ENCODE measurements at regions not wholly inside any gene's neighbourhood (a gene's known extent, or its start where the extent isn't known, plus 50 kb on each side); places are given as distances from the start of the nearest gene placed in this dataset.

- H3K9me3 ChIP-seq (ENCODE audit: low read length), result no peaks in the 10 kb centered on the region
- no peaks in the 10 kb centered on the region for H3K27me3 ChIP-seq (ENCODE audit: insufficient read depth, low read length)
- no peaks in the 10 kb centered on the region for H3K4me1 ChIP-seq (ENCODE audit: insufficient read depth, low read length)
- no peak overlapping the region for H2AFZ ChIP-seq (ENCODE audit: low read depth, low read length)
- no peaks in the 10 kb centered on the region for H3K36me3 ChIP-seq (ENCODE audit: insufficient read depth, low read length)
- H3K4me3 ChIP-seq (ENCODE audit: low read length), result no peak overlapping the region
Observed at GRCh38 chr1:208895820-208896219, 651.6 kb upstream of the PLXNA2 start.

GRCh38 chr1:208896768-208897167 lies 652.6 kb upstream of the PLXNA2 start:
- Histone ChIP-seq H3K4me1 (ENCODE audit: insufficient read depth, low read length) (no peaks in the 10 kb centered on the region), H2AFZ (ENCODE audit: low read depth, low read length) (no peak overlapping the region), H3K9me3 (ENCODE audit: low read length) (no peaks in the 10 kb centered on the region), H3K27me3 (ENCODE audit: insufficient read depth, low read length) (no peaks in the 10 kb centered on the region), H3K4me3 (ENCODE audit: low read length) (no peak overlapping the region), H3K36me3 (ENCODE audit: insufficient read depth, low read length) (no peaks in the 10 kb centered on the region)

- Histone ChIP-seq H3K9me3 (ENCODE audit: low read length) (no peaks in the 10 kb centered on the region), H3K4me1 (ENCODE audit: insufficient read depth, low read length) (no peaks in the 10 kb centered on the region), H2AFZ (ENCODE audit: low read depth, low read length) (no peak overlapping the region), H3K36me3 (ENCODE audit: insufficient read depth, low read length) (no peaks in the 10 kb centered on the region), H3K27me3 (ENCODE audit: insufficient read depth, low read length) (no peaks in the 10 kb centered on the region), H3K4me3 (ENCODE audit: low read length) (no peak overlapping the region)
Observed at GRCh38 chr1:208899438-208899837, 655.3 kb upstream of the PLXNA2 start.

- Histone ChIP-seq H3K9me3 (ENCODE audit: low read length) (no peaks in the 10 kb centered on the region), H3K27me3 (ENCODE audit: insufficient read depth, low read length) (no peaks in the 10 kb centered on the region)
Observed at GRCh38 chr1:208903251-208903905, 659.2 kb upstream of the PLXNA2 start.

GRCh38 chr1:208907790-208908189 lies 663.6 kb upstream of the PLXNA2 start:
- Histone ChIP-seq H3K4me1 (ENCODE audit: insufficient read depth, low read length) (no peaks in the 10 kb centered on the region), H3K27me3 (ENCODE audit: insufficient read depth, low read length) (no peaks in the 10 kb centered on the region), H3K36me3 (ENCODE audit: insufficient read depth, low read length) (no peaks in the 10 kb centered on the region)

More at GRCh38 chr1:208903251-208903905, 659.2 kb upstream of the PLXNA2 start:
- H3K4me1 ChIP-seq (ENCODE audit: insufficient read depth, low read length), result no peaks in the 10 kb centered on the region
- H3K4me3 ChIP-seq (ENCODE audit: low read length), result no peak overlapping the region
- H2AFZ ChIP-seq (ENCODE audit: low read depth, low read length), result no peak overlapping the region
- H3K36me3 ChIP-seq (ENCODE audit: insufficient read depth, low read length), result no peaks in the 10 kb centered on the region

GRCh38 chr1:208909011-208909984 lies 665.1 kb upstream of the PLXNA2 start:
- Histone ChIP-seq H2AFZ (ENCODE audit: low read depth, low read length) (no peak overlapping the region), H3K4me1 (ENCODE audit: insufficient read depth, low read length) (no peaks in the 10 kb centered on the region), H3K36me3 (ENCODE audit: insufficient read depth, low read length) (no peaks in the 10 kb centered on the region), H3K4me3 (ENCODE audit: low read length) (no peak overlapping the region), H3K27me3 (ENCODE audit: insufficient read depth, low read length) (no peaks in the 10 kb centered on the region), H3K9me3 (ENCODE audit: low read length) (no peaks in the 10 kb centered on the region)

More at GRCh38 chr1:208907790-208908189, 663.6 kb upstream of the PLXNA2 start:
- no peak overlapping the region for H3K4me3 ChIP-seq (ENCODE audit: low read length)
- no peaks in the 10 kb centered on the region for H3K9me3 ChIP-seq (ENCODE audit: low read length)
- no peak overlapping the region for H2AFZ ChIP-seq (ENCODE audit: low read depth, low read length)

GRCh38 chr1:208910161-208910560 lies 666.0 kb upstream of the PLXNA2 start:
- Histone ChIP-seq H3K4me3 (ENCODE audit: low read length) (no peak overlapping the region), H3K9me3 (ENCODE audit: low read length) (no peaks in the 10 kb centered on the region), H2AFZ (ENCODE audit: low read depth, low read length) (no peak overlapping the region), H3K36me3 (ENCODE audit: insufficient read depth, low read length) (no peaks in the 10 kb centered on the region), H3K4me1 (ENCODE audit: insufficient read depth, low read length) (no peaks in the 10 kb centered on the region), H3K27me3 (ENCODE audit: insufficient read depth, low read length) (no peaks in the 10 kb centered on the region)

- H3K27me3 ChIP-seq (ENCODE audit: insufficient read depth, low read length), result no peaks in the 10 kb centered on the region
- H3K9me3 ChIP-seq (ENCODE audit: low read length), result no peaks in the 10 kb centered on the region
- H3K4me3 ChIP-seq (ENCODE audit: low read length), result no peak overlapping the region
- no peak overlapping the region for H2AFZ ChIP-seq (ENCODE audit: low read depth, low read length)
- H3K36me3 ChIP-seq (ENCODE audit: insufficient read depth, low read length), result no peaks in the 10 kb centered on the region
- no peaks in the 10 kb centered on the region for H3K4me1 ChIP-seq (ENCODE audit: insufficient read depth, low read length)
Observed at GRCh38 chr1:208917281-208917680, 666.2 kb upstream of the CAMK1G start.

GRCh38 chr1:208917723-208918122 lies 665.8 kb upstream of the CAMK1G start:
- H3K4me3 ChIP-seq (ENCODE audit: low read length), result no peak overlapping the region
- H3K4me1 ChIP-seq (ENCODE audit: insufficient read depth, low read length), result no peaks in the 10 kb centered on the region
- H3K27me3 ChIP-seq (ENCODE audit: insufficient read depth, low read length), result no peaks in the 10 kb centered on the region
- no peak overlapping the region for H2AFZ ChIP-seq (ENCODE audit: low read depth, low read length)
- H3K9me3 ChIP-seq (ENCODE audit: low read length), result no peaks in the 10 kb centered on the region
- no peaks in the 10 kb centered on the region for H3K36me3 ChIP-seq (ENCODE audit: insufficient read depth, low read length)

GRCh38 chr1:208918160-208918559 lies 665.4 kb upstream of the CAMK1G start:
- Histone ChIP-seq H3K36me3 (ENCODE audit: insufficient read depth, low read length) (no peaks in the 10 kb centered on the region), H2AFZ (ENCODE audit: low read depth, low read length) (no peak overlapping the region), H3K9me3 (ENCODE audit: low read length) (no peaks in the 10 kb centered on the region), H3K4me1 (ENCODE audit: insufficient read depth, low read length) (no peaks in the 10 kb centered on the region), H3K4me3 (ENCODE audit: low read length) (no peak overlapping the region), H3K27me3 (ENCODE audit: insufficient read depth, low read length) (no peaks in the 10 kb centered on the region)

GRCh38 chr1:208919371-208919770 lies 664.1 kb upstream of the CAMK1G start:
- Histone ChIP-seq H3K9me3 (ENCODE audit: low read length) (no peaks in the 10 kb centered on the region), H3K27me3 (ENCODE audit: insufficient read depth, low read length) (no peaks in the 10 kb centered on the region), H3K4me1 (ENCODE audit: insufficient read depth, low read length) (no peaks in the 10 kb centered on the region), H3K4me3 (ENCODE audit: low read length) (no peak overlapping the region), H2AFZ (ENCODE audit: low read depth, low read length) (no peak overlapping the region), H3K36me3 (ENCODE audit: insufficient read depth, low read length) (no peaks in the 10 kb centered on the region)

- Histone ChIP-seq H2AFZ (ENCODE audit: low read depth, low read length) (no peak overlapping the region), H3K36me3 (ENCODE audit: insufficient read depth, low read length) (no peaks in the 10 kb centered on the region), H3K9me3 (ENCODE audit: low read length) (no peaks in the 10 kb centered on the region), H3K4me3 (ENCODE audit: low read length) (no peak overlapping the region), H3K27me3 (ENCODE audit: insufficient read depth, low read length) (no peaks in the 10 kb centered on the region), H3K4me1 (ENCODE audit: insufficient read depth, low read length) (no peaks in the 10 kb centered on the region)
Observed at GRCh38 chr1:208921259-208921658, 662.3 kb upstream of the CAMK1G start.

GRCh38 chr1:208923456-208923855 lies 660.1 kb upstream of the CAMK1G start:
- Histone ChIP-seq H3K27me3 (ENCODE audit: insufficient read depth, low read length) (no peaks in the 10 kb centered on the region), H2AFZ (ENCODE audit: low read depth, low read length) (no peak overlapping the region), H3K9me3 (ENCODE audit: low read length) (no peaks in the 10 kb centered on the region), H3K4me1 (ENCODE audit: insufficient read depth, low read length) (no peaks in the 10 kb centered on the region), H3K36me3 (ENCODE audit: insufficient read depth, low read length) (no peaks in the 10 kb centered on the region), H3K4me3 (ENCODE audit: low read length) (no peak overlapping the region)
